22Rv1 (cell line): ENCODE measurements at regions not wholly inside any gene's neighbourhood (a gene's known extent, or its start where the extent isn't known, plus 50 kb on each side); places are given as distances from the start of the nearest gene placed in this dataset.

Source experiments
- ZFX ChIP-seq: fragments of 450-650 bp; IDR thresholded peaks from 2 replicates; pipeline ENCODE4 v1.6.1; 2017; ENCODE audit warnings: antibody characterized with exemption, borderline replicate concordance
- TF ChIP-seq, protein P1 (sequence below): fragments of 450-650 bp; IDR thresholded peaks from 2 replicates; pipeline ENCODE4 v1.5.1; 2017; ENCODE audit warnings: mild to moderate bottlenecking

- TF ChIP-seq, protein P1, sequence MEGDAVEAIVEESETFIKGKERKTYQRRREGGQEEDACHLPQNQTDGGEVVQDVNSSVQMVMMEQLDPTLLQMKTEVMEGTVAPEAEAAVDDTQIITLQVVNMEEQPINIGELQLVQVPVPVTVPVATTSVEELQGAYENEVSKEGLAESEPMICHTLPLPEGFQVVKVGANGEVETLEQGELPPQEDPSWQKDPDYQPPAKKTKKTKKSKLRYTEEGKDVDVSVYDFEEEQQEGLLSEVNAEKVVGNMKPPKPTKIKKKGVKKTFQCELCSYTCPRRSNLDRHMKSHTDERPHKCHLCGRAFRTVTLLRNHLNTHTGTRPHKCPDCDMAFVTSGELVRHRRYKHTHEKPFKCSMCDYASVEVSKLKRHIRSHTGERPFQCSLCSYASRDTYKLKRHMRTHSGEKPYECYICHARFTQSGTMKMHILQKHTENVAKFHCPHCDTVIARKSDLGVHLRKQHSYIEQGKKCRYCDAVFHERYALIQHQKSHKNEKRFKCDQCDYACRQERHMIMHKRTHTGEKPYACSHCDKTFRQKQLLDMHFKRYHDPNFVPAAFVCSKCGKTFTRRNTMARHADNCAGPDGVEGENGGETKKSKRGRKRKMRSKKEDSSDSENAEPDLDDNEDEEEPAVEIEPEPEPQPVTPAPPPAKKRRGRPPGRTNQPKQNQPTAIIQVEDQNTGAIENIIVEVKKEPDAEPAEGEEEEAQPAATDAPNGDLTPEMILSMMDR, result peak; percentile 33; the same call in 1 of the 2 replicates
- no peak for TF ChIP-seq ZFX
Observed at GRCh38 chr1:36542962-36543515, 60.3 kb upstream of the CSF3R start.
